SK-N-SH (cell line): ENCODE measurements at regions not wholly inside any gene's neighbourhood (a gene's known extent, or its start where the extent isn't known, plus 50 kb on each side); places are given as distances from the start of the nearest gene placed in this dataset.

ENCODE experiments used
- CTCF ChIA-PET: fragments of 300-600, 350-600 bp; formaldehyde crosslinking; extraction: SDS; loops from one replicate; lab custom pipeline; 2021; lab: Yijun Ruan, JAX
- POLR2A ChIA-PET: fragments of 350-600 bp; sonication (Branson Sonifier 250); formaldehyde crosslinking; extraction: SDS; loops from one replicate; lab custom pipeline; 2020; ENCODE audit warnings: antibody characterized with exemption, inconsistent platforms; lab: Yijun Ruan, JAX
- DNase-seq: peaks from one replicate; pipeline ENCODE4 v3.0.0; 2012
- H2AFZ ChIP-seq: fragments of 200-600 bp; sonication (generic); 2 replicates; pipeline ENCODE4 v1.8.1; 2016; ENCODE audit warnings: antibody characterized with exemption, mild to moderate bottlenecking, low read depth
- H3F3A ChIP-seq: fragments of 200-600 bp; sonication (generic); replicated peaks from 2 replicates; pipeline ENCODE3; 2016; ENCODE audit warnings: antibody characterized with exemption, mild to moderate bottlenecking; ENCODE audit not compliant: insufficient read depth
- H3K27ac ChIP-seq, 2 experiments: fragments of 200-500 bp in 1 of 2; fragments of 200-600 bp in 1 of 2; sonication (Bioruptor generic) in 1 of 2; sonication (generic), shearing (Covaris generic) in 1 of 2; 2 replicates each; pipeline versions ENCODE4 v1.5.1 to v1.6.1; 2014 to 2016; ENCODE audit warnings: low read depth in 2 of 2, inconsistent platforms in 1 of 2, low read length in 1 of 2, mild to moderate bottlenecking in 1 of 2, mixed read lengths in 1 of 2
- H3K27me3 ChIP-seq: fragments of 200-600 bp; sonication (generic), shearing (Covaris generic); 2 replicates; pipeline ENCODE4 v1.6.1; 2016; ENCODE audit warnings: mixed run types; ENCODE audit not compliant: insufficient read depth
- H3K36me3 ChIP-seq, 2 experiments: fragments of 200-500 bp in 1 of 2; fragments of 200-600 bp in 1 of 2; sonication (Bioruptor generic) in 1 of 2; sonication (generic) in 1 of 2; replicated peaks in 1 of 2; 2 replicates each; pipeline versions ENCODE3 to v1.5.1; 2014 to 2016; ENCODE audit warnings: low read length in 1 of 2, mild to moderate bottlenecking in 1 of 2; ENCODE audit not compliant: insufficient read depth in 2 of 2, control insufficient read depth in 1 of 2
- H3K4me1 ChIP-seq, 2 experiments: fragments of 200-500 bp in 1 of 2; fragments of 200-600 bp in 1 of 2; sonication (Bioruptor generic) in 1 of 2; sonication (generic), shearing (Covaris generic) in 1 of 2; 2 replicates each; pipeline versions ENCODE4 v1.5.1 to v1.6.1; 2014 to 2016; ENCODE audit warnings: low read depth in 1 of 2, low read length in 1 of 2, mixed run types in 1 of 2; ENCODE audit not compliant: insufficient read depth in 2 of 2, control insufficient read depth in 1 of 2
- H3K4me2 ChIP-seq: fragments of 200-600 bp; sonication (generic), shearing (Covaris generic); 2 replicates; pipeline ENCODE4 v1.6.1; 2017; ENCODE audit warnings: mixed run types
- H3K4me3 ChIP-seq, 2 experiments: fragments of 200-500 bp in 1 of 2; fragments of 200-600 bp in 1 of 2; sonication (Bioruptor generic) in 1 of 2; sonication (generic), shearing (Covaris generic) in 1 of 2; 2 replicates each; pipeline versions ENCODE4 v1.5.1 to v1.8.1; 2014 to 2016; ENCODE audit warnings: low read depth in 2 of 2, inconsistent platforms in 1 of 2, low read length in 1 of 2, mild to moderate bottlenecking in 1 of 2, mixed read lengths in 1 of 2, moderate library complexity in 1 of 2
- H3K79me2 ChIP-seq: fragments of 200-600 bp; sonication (generic); 2 replicates; pipeline ENCODE4 v1.8.1; 2017; ENCODE audit warnings: mild to moderate bottlenecking; ENCODE audit not compliant: insufficient read depth
- H3K9ac ChIP-seq: fragments of 200-600 bp; sonication (generic); 2 replicates; pipeline ENCODE4 v1.6.1; 2017; ENCODE audit warnings: mixed run types
- H3K9me2 ChIP-seq: fragments of 200-600 bp; sonication (generic); 2 replicates; pipeline ENCODE4 v1.6.1; 2017; ENCODE audit warnings: mixed run types
- H3K9me3 ChIP-seq: fragments of 200-600 bp; sonication (generic); 2 replicates; pipeline ENCODE4 v1.6.1; 2017; ENCODE audit warnings: mixed run types, mild to moderate bottlenecking, moderate library complexity
- H4K20me1 ChIP-seq: fragments of 200-600 bp; sonication (generic); 2 replicates; pipeline ENCODE4 v1.6.1; 2017; ENCODE audit warnings: mild to moderate bottlenecking, mixed run types; ENCODE audit not compliant: insufficient read depth
- EZH2phosphoT487 ChIP-seq: fragments of 200-600 bp; sonication (generic); IDR thresholded peaks from 2 replicates; pipeline ENCODE4 v1.6.1; 2017; ENCODE audit warnings: low read depth, mixed run types, mild to moderate bottlenecking, antibody characterized with exemption, moderate library complexity, borderline replicate concordance
- FOSL2 ChIP-seq: IDR thresholded peaks from 2 replicates; pipeline ENCODE4 v1.4.0; 2012; ENCODE audit warnings: low read depth, mild to moderate bottlenecking, moderate library complexity, borderline replicate concordance
- FOXJ3 ChIP-seq: sonication (generic); formaldehyde crosslinking; IDR thresholded peaks from 2 replicates; pipeline ENCODE4 v1.5.1; 2020; ENCODE audit warnings: mild to moderate bottlenecking, missing genetic modification reagents
- FOXM1 ChIP-seq: IDR thresholded peaks from 2 replicates; pipeline ENCODE4 v1.4.0; 2012; ENCODE audit warnings: low read depth, mild to moderate bottlenecking
- GABPA ChIP-seq: IDR thresholded peaks from 2 replicates; pipeline ENCODE4 v1.4.0; 2012; ENCODE audit warnings: low read depth, mild to moderate bottlenecking
- GATA2 ChIP-seq: sonication (generic); formaldehyde crosslinking; IDR thresholded peaks from 2 replicates; pipeline ENCODE4 v1.5.0; 2020; ENCODE audit warnings: mild to moderate bottlenecking, missing genetic modification reagents
- IRF3 ChIP-seq: fragments of 150-350 bp; IDR thresholded peaks from 2 replicates; pipeline ENCODE4 v1.6.1; 2016; ENCODE audit warnings: mild to moderate bottlenecking, low read depth, low read length
- MAX ChIP-seq: IDR thresholded peaks from 2 replicates; pipeline ENCODE4 v1.4.0; 2012; ENCODE audit warnings: low read depth
- MEF2A ChIP-seq: IDR thresholded peaks from 2 replicates; pipeline ENCODE4 v1.4.0; 2012; ENCODE audit warnings: low read depth, borderline replicate concordance
- MXI1 ChIP-seq: IDR thresholded peaks from 2 replicates; pipeline ENCODE4 v1.6.1; 2012; ENCODE audit warnings: mild to moderate bottlenecking, low read depth, low read length, improper control_type of control experiment
- NFIC ChIP-seq: IDR thresholded peaks from 2 replicates; pipeline ENCODE4 v1.4.0; 2012; ENCODE audit warnings: borderline replicate concordance
- PBX3 ChIP-seq: IDR thresholded peaks from 2 replicates; pipeline ENCODE4; 2012
- RCOR1 ChIP-seq: fragments of 150-350 bp; IDR thresholded peaks from 2 replicates; pipeline ENCODE4 v1.6.1; 2017; ENCODE audit warnings: antibody characterized with exemption, low read length
- REST ChIP-seq: IDR thresholded peaks from 2 replicates; pipeline ENCODE4 v1.6.1; 2012; ENCODE audit warnings: mild to moderate bottlenecking, low read depth, low read length, moderate library complexity
- RXRA ChIP-seq: IDR thresholded peaks from 2 replicates; pipeline ENCODE4 v1.4.0; 2012; ENCODE audit warnings: low read depth, mild to moderate bottlenecking, borderline replicate concordance
- SIN3A ChIP-seq: IDR thresholded peaks from 2 replicates; pipeline ENCODE4 v1.6.1; 2012; ENCODE audit warnings: low read depth, mild to moderate bottlenecking, low read length, moderate library complexity, borderline replicate concordance
- SMC3 ChIP-seq: IDR thresholded peaks from 2 replicates; pipeline ENCODE4 v1.6.1; 2012; ENCODE audit warnings: low read depth, low read length, improper control_type of control experiment
- TCF12 ChIP-seq: IDR thresholded peaks from 2 replicates; pipeline ENCODE4 v1.4.0; 2012
- USF2 ChIP-seq: fragments of 150-350 bp; IDR thresholded peaks from 2 replicates; pipeline ENCODE4 v1.6.1; 2017; ENCODE audit warnings: antibody characterized with exemption, low read length, low read depth, borderline replicate concordance
- YY1 ChIP-seq: IDR thresholded peaks from 2 replicates; pipeline ENCODE4 v1.4.0; 2012; ENCODE audit warnings: low read depth, mild to moderate bottlenecking
- ZBTB33 ChIP-seq: IDR thresholded peaks from 2 replicates; pipeline ENCODE4 v1.4.0; 2012; ENCODE audit warnings: low read depth, borderline replicate concordance

GRCh38 chr1:192741095-192741494 is 67.7 kb upstream of the RGS2 start (continued):
- no peak for TF ChIP-seq REST
- TF ChIP-seq USF2: no peak

GRCh38 chr1:192747301-192747700 is 61.5 kb upstream of the RGS2 start:
- Histone ChIP-seq H3K9me3 (no peaks in the 10 kb centered on the region), H2AFZ (no peak overlapping the region), H3K9me2 (no peaks in the 10 kb centered on the region), H3K27me3 (no peaks in the 10 kb centered on the region), H4K20me1 (no peaks in the 10 kb centered on the region), H3K9ac (no peak overlapping the region), H3K4me1 (no peaks in the 10 kb centered on the region; a peak in 1 of 4 replicates), H3K27ac (peak overlapping the region in 1 of 2 experiments; percentile 9; a peak in 1 of 4 replicates), H3K79me2 (no peaks in the 10 kb centered on the region), H3K36me3 (no peaks in the 10 kb centered on the region), H3K4me2 (no peak overlapping the region), H3F3A (peaks cover 3% of the 10 kb centered on the region), H3K4me3 (no peak overlapping the region)
- DNase-seq: no peak
- TF ChIP-seq GABPA (no peak), FOXJ3 (CRISPR knock-in tag) (no peak), IRF3 (no peak), RXRA (no peak), MEF2A (no peak), FOSL2 (no peak; the same call in 1 of the 2 replicates), GATA2 (no peak), YY1 (no peak), FOXM1 (no peak), TCF12 (no peak), MAX (no peak), EZH2phosphoT487 (no peak), ZBTB33 (no peak), SIN3A (no peak), MXI1 (no peak), RCOR1 (no peak), PBX3 (no peak), SMC3 (no peak), NFIC (no peak)
- ChIA-PET POLR2A (no interaction called here), CTCF (no interaction called here)
